ENCODE measurements at regions not wholly inside any gene's neighbourhood (a gene's known extent, or its start where the extent isn't known, plus 50 kb on each side); places are given as distances from the start of the nearest gene placed in this dataset.

DNA sequence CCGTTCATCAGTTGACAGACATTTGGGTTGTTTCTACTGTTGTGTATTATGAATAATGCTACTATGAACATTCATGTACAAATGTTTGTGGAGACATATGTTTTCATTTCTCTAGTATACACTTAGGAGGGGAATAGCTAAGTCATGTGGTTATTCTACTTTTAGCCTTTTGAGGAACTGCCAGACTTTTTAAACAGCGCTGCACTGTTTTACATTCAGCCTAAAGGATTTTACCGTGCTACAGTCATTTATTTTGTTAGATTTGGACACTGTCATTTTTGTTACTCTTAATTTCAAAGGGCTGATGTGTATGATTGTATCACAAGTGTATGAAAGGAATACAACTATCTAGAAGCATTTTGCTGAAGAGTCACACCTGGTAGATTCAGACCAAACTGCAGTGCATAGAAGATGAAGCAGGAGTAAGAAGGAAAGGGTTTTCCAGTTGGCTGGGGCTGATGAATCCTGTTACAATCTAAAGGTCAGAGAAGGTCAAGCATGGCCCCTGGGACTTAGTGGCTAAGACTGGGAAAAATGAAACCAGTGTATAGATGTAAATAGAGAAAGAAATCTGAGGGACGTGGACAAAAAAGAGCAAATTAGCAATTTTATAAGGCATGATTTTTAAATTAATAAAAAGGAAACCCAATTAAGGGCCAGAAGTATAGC, 509.7 kb downstream of the PSAT1 start:
- no peak for DNase-seq (ENCODE audit: low spot score)

- no peak for DNase-seq (ENCODE audit: low spot score)
Measured at GRCh38 chr9:78807286-78807685, 510.4 kb downstream of the PSAT1 start.

- no peak for DNase-seq (ENCODE audit: low spot score)
Measured at GRCh38 chr9:78808048-78808447, 511.1 kb downstream of the PSAT1 start.

DNA sequence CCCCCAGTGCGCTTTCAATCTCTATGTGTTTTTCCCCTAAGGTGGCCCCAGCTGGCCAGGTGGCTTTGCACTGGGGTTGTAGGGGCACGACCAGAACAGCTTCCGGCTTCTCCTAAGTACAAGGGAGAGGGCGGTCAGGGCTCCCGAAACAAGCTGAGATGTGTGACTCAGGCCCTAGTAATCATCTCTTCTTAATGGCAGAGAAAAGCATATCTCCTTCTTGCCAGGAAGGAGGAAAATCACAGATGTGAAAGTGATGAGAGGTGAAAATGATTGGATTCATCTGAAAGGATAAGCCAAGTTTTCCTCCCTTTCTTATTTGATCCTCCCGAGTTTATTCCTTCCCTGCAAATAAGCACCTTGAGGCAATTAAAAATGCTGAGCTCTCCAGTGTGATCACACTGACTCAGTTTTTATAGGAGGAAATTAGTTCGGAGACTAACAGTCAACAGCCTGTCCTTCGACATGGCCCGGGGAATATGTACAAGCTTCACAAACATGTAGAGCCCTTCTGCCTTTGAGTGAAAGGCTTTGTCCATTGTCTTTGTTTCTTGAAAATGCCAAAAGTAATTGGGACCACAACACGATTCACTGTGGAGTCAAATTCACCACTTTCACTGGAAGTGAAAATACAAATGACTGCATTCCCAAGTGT, 514.8 kb downstream of the PSAT1 start:
- no peak for DNase-seq (ENCODE audit: low spot score)

DNA sequence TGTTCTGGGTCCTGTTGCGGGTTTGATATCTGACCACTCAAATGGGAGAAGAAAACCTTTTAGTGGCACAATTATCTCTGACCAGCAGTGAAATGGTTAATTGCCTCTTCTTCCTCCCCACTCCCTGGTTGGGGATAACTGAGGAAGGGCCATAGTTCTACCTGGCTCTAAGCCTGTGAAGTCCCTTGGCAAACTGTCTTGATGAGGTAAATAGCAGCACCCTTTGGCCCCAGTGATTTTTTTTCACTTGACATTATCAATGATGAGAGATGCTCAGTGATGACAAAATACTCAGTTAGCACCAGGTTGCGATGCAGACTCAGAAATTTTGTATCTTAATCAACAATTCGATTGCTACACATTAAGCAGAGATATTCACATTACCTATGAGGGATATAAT, 515.7 kb downstream of the PSAT1 start:
- no peak for DNase-seq (ENCODE audit: low spot score)

- DNase-seq (ENCODE audit: low spot score) = no peak
Measured at GRCh38 chr9:78813602-78814180, 516.8 kb downstream of the PSAT1 start.

DNA sequence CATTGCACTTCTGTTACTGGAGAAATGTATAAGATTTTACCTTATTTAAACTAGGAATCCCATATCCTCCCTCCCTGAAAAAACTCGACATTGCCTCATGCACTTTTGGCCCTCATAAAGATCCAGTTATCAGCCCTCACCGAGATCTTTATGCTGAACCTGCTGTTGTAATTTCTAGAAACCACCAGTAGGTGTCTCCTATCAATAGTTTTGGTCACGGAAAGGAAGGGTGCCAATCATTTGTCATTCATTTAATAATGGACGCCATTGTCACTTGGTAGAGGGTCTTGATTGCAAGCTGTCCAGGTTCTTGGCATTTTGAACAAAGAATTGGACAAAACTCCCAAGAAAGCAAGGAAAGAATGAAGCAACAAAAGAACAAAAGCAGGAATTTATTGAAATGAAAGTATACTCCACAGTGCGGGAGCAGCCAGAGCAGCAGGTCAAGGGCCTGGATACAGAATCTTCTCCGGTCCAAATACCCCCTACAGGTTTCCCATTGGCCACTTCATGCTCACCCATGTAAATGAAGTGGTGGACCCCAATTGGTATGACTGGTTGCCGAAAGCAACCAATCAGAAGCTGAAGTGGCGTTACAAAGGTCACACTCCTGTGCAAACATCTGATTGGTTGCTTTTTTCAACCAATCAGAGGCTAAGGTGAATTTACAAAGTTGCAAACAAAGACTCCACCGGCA, 524.3 kb downstream of the PSAT1 start:
- peak; percentile 49 for DNase-seq (ENCODE audit: low spot score)

DNA sequence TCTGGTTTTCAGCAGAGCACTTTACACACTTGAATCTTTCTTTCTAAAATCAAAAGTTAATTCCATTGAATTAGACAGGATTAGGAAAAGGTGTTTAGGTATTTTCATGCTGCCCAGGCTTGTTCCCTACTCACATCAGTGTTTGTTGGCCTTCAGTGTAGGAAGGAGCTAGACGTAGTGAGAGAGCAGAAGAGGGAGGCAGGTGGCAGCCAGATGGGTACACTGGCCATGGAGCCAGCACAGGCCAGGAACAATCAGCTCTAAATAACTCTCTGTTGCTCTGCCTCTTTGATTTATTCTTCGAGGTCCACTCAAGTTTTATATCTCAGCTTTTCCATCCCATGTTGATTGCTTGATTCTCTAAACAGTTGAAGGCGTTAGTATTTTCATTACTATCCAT, 529.6 kb downstream of the PSAT1 start:
- DNase-seq (ENCODE audit: low spot score) = no peak

GRCh38 chr9:78828521-78828920, 531.6 kb downstream of the PSAT1 start:
- DNase-seq (ENCODE audit: low spot score) = no peak

GRCh38 chr9:78830301-78830700, 533.4 kb downstream of the PSAT1 start:
- DNase-seq (ENCODE audit: low spot score) = no peak

DNA sequence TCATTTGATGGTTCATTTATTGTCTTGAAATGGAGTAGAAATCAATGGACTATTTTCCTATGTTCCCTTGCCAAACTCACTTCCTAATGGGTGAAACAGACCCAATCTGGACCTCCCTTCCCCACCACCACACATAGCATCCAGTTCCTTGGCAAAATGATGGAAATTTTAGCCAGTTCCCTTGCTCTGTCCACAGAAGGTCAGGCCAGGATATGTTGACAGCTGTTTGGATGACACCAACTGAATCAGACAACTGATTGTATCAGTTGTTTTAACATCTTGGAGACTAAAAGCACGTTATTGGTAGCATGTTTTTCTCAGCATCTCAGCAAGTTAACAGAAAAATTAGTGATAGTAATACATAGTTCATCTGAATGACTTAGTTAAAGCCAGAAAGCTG, 534.8 kb downstream of the PSAT1 start:
- no peak for DNase-seq (ENCODE audit: low spot score)

DNA sequence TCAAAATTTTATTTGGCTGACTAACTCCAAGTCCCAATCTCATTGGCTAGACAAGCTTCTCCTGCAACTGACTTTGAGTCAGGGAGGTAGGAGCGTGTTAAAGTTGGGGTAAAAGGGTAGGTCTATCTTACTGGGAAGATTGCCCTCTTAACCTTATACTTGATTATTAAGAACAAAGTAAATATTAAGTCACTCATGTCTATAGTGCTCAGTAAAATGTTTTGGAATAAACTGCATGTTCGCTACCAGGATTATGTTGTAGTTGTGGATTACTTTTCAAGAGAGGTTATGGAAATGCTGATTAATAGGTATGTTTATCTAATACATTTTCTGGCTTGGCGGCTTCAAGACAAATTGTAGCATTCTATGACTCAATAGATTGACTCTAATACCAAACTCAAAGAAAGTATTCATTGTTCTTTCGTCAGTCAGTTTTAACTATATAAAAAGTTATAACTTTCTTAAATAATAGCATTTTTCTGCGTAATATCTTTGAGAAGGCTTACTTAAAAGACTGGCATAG, 539.1 kb downstream of the PSAT1 start:
- DNase-seq (ENCODE audit: low spot score) = no peak

DNA sequence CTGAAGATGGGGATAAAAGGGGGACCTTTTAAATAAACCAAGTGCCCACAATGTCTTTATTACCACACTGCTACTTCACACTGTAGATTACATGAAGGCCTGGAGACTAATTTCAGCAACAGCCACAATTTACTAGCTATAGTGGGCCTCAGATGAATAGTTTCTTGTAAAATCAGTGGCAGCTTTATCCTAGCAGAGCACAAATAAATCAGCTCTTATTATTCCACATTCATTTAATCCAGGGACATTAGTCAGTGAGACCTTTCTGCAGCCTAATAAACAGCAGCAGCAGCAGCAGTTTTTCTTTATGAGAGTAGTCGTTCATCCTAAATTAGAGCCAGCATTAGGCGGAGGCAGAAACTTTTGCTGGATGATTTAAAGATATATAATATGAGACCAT, 542.3 kb downstream of the PSAT1 start:
- DNase-seq (ENCODE audit: low spot score) = no peak

DNA sequence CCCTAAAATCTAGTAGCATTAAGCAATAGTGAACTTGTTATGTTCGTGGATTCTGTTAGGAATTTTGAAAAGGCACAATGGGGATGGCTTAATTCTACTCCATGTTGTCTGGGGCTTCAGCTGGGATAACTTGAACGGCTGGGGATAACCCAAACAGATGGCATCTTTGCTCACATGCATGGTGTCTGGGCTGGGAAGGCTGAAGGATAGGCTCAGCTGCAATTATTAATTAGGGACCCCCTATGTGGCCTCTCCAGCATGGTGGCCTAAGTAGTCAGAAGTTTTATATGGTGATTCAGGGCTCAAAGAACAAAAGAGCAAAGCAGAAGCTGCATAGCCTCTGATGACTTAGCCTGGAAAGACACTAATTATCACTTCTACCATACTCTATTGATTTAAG, 551.1 kb downstream of the PSAT1 start:
- no peak for DNase-seq (ENCODE audit: low spot score)

- DNase-seq (ENCODE audit: low spot score) = no peak
Measured at GRCh38 chr9:78856144-78856543, 559.2 kb downstream of the PSAT1 start.

GRCh38 chr9:78856781-78857180, 559.9 kb downstream of the PSAT1 start:
- DNase-seq (ENCODE audit: low spot score) = no peak

GRCh38 chr9:78857373-78858225, 560.7 kb downstream of the PSAT1 start:
- no peak for DNase-seq (ENCODE audit: low spot score)

- no peak for DNase-seq (ENCODE audit: low spot score)
Measured at GRCh38 chr9:78858266-78858665, 561.3 kb downstream of the PSAT1 start.

- DNase-seq (ENCODE audit: low spot score) = no peak
Measured at GRCh38 chr9:78860801-78861475, 564.0 kb downstream of the PSAT1 start.

DNA sequence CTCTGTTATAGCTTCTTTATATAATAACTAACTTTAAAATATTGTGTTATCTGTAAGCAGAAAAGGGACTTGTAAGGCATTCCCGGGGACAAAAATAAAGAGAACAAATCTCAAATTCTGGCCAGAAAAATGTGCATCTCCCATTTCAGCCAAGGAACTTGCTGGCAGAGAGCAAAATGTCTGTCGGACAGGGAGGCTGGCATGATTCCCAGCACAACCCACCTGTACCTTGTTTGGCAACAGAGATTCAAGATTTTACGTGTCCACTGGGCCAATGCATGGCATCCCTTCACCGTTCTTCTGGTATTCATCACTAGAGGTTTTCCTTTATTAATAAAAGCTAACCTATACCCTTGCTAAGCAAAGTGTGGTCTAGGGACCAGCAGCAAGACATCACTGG, 566.6 kb downstream of the PSAT1 start:
- DNase-seq (ENCODE audit: low spot score) = no peak

DNA sequence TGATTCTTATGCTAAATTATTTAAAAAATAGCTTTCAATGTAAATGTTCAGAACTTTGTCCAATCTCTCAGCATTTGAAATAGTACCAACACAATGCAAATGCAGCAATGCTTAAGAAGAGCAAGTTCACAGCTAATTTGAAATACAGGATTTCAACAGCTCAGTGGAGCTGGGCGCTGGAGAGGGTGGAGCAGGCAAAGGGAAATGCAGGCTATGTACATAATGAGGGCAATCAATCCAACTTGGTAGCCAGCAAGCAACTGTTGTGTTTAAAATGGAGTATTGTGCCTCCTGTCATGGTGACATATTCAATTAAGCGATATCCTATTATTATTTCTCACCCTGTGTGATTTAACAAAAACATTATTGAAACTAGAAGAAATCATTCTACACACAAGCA, 568.8 kb downstream of the PSAT1 start:
- DNase-seq (ENCODE audit: low spot score) = no peak

Data from RKO (cell line).